T47D (cell line): ENCODE measurements at regions not wholly inside any gene's neighbourhood (a gene's known extent, or its start where the extent isn't known, plus 50 kb on each side); places are given as distances from the start of the nearest gene placed in this dataset.
A peak's percentile ranks its signal among the peaks of the same experiment; 100 is the strongest.

Experiments used
- DNase-seq, 2 experiments: peaks; one replicate each; pipeline versions ENCODE4 v3.0.0 to v3.0.0-alpha.2; 2011 to 2012; ENCODE audit warnings: low read depth in 1 of 2, low spot score in 1 of 2
- JUND ChIP-seq: IDR thresholded peaks from 2 replicates; pipeline ENCODE4 v1.6.1; 2012; ENCODE audit warnings: low read depth
- in situ Hi-C: cut with HindIII; loops from 2 replicates; pipeline ENCODE4 v1.10.0; 2016; ENCODE audit warnings: low sequenced_read_pairs, low pct_unique_long_range_greater_than_20kb

DNA sequence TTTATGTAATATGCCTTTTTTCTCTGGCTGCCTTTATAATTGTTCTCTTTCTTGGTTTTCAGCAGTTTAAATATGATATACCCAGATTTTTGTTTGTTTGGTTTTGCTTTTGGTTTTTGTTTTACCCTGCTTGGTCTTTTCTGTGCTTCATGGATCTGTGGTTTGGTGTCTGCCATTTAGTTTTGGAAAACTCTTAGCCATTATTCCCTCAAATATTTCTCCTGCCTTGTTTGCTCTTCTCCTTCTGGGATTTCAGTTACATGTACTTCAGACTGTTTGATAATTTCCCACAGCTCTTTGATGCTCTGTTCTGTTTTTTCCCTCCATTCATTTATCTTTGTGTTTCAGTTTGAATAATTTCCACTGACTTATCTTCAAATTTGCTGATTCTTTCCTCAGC lies 223.1 kb upstream of the BCOR start:
- no peak for TF ChIP-seq JUND
- in situ Hi-C loops, result no loop called here
- DNase-seq, result no peak

- no peak for DNase-seq
- in situ Hi-C loops, result no loop called here
- TF ChIP-seq JUND, result no peak
Observed at GRCh38 chrX:40318801-40319200, 221.0 kb upstream of the BCOR start.

GRCh38 chrX:40318076-40318475 lies 220.3 kb upstream of the BCOR start:
- TF ChIP-seq JUND, result no peak
- in situ Hi-C loops, result no loop called here
- DNase-seq, result no peak

DNA sequence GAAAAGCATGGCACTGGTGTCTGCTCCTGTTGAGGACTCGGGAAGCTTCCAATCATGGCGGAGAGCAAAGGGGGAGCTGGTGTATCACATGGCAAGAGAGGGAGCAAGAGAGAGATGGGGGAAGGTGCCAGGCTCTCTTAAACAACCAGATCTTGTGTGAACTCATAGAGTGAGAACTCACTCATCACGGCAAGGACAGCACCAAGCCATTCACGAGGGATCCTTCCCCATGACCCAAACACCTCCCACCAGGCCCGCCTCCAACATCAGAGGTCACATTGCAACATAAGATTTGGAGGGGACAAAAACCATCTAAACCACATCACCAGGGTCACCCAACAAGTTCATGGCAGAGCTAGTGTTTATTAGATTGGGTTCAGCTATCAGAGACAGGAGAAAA lies 218.7 kb upstream of the BCOR start:
- no peak for DNase-seq
- in situ Hi-C loops, result no loop called here
- no peak for TF ChIP-seq JUND

GRCh38 chrX:40314070-40314469 lies 216.3 kb upstream of the BCOR start:
- peak in 1 of 2 experiments; percentile 14 for DNase-seq
- in situ Hi-C loops, result no loop called here

DNA sequence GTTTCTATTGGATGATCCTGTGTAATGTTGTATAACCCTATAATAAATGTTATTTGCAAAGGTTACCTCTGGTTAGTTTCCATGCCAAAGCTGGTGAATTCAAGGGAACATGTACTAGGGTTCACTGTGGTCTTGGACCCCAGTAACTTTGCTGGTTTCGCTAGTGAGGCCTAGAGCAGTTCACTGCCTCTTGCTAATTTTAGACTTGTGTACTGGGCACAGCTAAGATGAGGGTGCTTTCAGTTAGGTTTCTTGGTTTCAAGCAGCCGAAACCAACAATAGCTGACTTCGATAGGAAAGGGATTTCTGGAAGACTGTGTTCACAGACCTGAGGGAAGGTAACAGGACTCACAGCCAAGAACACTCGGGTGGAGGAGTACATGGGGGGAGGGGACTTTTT lies 215.5 kb upstream of the BCOR start:
- in situ Hi-C loops, result no loop called here
- TF ChIP-seq JUND, result no peak
- DNase-seq, result no peak

More at GRCh38 chrX:40314070-40314469, 216.3 kb upstream of the BCOR start:
- TF ChIP-seq JUND, result no peak

DNA sequence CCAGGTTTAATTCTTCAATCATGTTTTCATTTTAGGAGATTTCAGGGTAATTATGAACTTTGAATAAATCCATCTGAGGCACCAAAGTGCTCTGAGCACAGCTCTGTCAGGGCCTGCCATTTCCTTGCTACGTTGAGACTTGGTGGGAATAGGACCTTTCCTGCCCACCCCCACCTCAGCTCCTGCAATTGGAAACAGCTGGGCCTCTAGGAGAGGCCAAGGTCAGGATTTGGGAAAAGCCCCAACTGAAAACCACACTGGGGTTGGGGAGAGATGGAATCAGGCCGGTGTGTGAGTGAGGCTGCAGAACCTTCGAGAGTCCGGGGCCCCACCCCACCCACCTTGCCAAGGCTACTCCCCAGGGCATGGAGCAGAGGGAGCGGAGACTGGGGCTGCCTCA lies 212.7 kb upstream of the BCOR start:
- in situ Hi-C loops, result no loop called here
- TF ChIP-seq JUND, result no peak

DNA sequence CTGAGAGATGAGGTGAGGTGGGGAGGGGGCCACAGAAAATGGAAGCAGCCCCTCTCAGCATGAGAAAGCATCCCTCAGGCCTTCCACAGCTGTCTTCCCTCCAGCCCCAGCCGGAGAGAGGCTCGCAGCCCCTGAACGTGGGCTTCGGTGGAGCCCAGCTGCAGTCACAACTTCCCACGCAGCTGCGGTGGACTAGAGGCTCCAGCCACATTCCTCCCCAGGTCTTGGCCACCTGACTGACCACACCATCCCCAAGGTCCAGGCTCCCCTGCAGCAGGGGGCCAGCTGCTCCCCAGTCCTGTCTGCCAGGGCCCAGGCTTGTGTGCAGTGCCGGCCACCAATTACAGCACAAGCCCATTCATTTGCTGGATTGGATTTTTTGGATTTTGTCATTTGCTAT lies 212.3 kb upstream of the BCOR start:
- no peak for DNase-seq
- TF ChIP-seq JUND, result no peak
- in situ Hi-C loops, result no loop called here

More for the DNA sequence above, 212.7 kb upstream of the BCOR start:
- DNase-seq, result no peak

DNA sequence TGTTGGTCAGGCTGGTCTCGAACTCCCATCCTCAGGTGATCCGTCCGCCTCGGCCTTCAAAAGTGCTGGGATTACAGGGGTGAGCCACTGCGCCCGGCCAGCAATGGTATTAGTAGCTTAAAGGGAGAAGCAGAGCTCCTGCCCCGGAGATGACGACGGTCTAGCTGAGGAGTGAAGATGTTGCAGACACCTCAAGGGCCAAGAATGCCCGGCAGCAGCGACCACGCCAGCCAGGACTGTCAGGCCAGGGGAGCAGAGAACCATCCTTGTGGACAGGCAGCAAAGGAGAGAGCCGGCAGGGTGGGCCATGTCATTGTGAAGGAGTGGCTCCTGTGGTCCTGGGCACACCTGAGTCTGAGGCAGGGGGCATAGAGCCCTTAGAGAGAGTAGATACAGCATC lies 210.1 kb upstream of the BCOR start:
- no peak for DNase-seq
- TF ChIP-seq JUND, result no peak
- in situ Hi-C loops, result no loop called here

DNA sequence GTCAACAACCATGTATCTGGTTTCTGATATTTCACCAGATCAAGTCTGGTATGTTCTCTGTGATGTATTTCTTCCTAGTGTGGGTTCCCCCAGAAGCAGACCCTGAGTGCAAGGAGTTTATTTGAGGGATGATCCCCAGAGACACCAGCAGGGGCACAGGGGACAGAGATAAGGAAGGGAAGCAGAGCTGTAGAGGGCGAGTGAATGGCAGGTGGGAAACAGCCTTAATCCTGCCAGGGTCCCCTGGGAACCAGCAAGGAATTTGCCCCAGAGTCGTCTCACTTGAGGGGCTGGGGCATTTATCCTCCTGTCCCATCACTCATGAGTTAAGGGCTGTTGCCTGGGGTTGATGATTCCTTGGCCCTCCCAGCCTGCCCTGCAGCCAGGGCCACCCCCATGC lies 206.4 kb upstream of the BCOR start:
- no peak for DNase-seq
- in situ Hi-C loops, result no loop called here
- no peak for TF ChIP-seq JUND

DNA sequence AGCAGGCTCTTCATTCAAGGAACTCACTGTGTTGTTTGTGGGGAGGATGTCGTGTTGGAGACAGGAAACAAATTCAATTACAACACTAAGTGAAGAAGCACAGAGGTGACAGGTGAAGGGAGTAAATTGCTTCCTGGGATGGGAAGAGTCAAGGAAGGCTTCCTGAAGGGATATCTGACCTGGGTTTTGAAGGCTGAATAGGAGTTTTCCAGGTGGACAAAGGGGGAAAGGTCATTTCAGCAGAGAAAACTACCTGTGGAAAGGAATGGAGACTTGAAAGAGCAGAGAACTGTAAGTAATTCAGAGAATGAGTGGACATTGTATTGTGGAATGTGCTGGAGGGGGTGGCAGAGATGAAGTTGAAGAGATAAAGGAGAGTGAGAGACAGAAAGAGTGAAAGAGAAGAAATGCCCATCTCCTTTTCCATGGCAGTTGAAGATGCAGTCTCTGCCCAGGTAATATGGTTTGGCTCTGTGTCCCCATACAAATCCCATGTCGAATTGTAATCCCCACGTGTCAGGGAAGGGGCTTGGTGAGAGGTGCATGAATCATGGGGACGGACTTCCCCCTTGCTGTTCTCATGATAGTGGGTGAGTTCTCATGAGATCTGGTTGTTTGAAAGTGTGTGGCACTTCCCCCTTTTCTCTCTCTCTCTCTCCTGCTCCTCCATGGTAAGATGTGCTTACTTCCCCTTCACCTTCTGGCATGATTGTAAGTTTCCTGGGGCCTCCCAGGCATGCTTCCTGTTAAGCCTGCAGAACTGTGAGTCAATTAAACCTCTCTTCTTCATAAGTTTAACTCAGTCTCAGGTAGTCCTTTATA lies 205.7 kb upstream of the BCOR start:
- in situ Hi-C loops, result no loop called here
- TF ChIP-seq JUND, result no peak
- DNase-seq, result no peak

GRCh38 chrX:40300286-40300890 lies 202.6 kb upstream of the BCOR start:
- in situ Hi-C loops, result no loop called here
- no peak for DNase-seq
- no peak for TF ChIP-seq JUND

DNA sequence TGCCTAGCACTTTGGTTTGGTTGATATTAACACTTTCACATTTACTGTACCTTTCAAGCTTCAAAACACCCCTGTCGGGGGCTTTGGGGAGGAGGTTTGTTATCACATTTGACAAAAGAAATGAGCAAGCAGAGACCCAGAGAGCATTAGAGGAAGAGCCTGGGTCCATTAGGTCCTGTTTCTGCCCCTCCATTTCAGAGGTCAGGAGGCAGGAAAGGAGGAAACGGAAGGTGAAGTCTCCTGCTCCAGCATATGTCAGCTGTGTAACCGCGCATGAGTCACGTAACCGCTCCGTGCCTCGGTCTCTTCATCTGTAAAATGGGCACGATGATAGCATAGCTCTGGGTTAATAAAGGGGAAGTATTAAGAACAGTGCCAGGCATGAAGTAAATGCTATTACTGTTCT lies 201.9 kb upstream of the BCOR start:
- TF ChIP-seq JUND, result no peak
- no peak for DNase-seq
- in situ Hi-C loops, result no loop called here
